GM19240 (cell line): ENCODE measurements at regions not wholly inside any gene's neighbourhood (a gene's known extent, or its start where the extent isn't known, plus 50 kb on each side); places are given as distances from the start of the nearest gene placed in this dataset.

Source experiments
- DNase-seq: peaks from one replicate; pipeline ENCODE4 v3.0.0; 2011; ENCODE audit warnings: low spot score; ENCODE audit not compliant: insufficient read length

DNA sequence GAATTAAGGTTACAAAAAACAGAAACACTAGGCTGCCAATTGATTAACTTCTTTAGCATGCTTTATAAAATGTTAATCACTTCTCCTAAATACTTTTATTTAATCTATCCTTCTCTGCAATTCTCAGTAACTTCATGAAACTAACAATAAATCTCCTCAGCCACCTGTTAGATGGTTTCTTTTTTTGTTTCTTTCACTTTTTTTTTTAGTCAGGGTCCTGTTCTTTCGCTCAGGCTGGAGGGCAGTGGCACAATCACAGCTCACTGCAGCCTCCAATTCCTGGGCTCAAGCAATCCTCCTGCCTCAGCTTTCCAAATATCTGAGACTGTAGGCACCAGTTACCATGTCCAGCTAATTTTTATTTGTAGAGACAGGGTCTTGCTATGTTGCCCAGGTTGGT, 213.4 kb upstream of the STK17B start:
- no peak for DNase-seq

DNA sequence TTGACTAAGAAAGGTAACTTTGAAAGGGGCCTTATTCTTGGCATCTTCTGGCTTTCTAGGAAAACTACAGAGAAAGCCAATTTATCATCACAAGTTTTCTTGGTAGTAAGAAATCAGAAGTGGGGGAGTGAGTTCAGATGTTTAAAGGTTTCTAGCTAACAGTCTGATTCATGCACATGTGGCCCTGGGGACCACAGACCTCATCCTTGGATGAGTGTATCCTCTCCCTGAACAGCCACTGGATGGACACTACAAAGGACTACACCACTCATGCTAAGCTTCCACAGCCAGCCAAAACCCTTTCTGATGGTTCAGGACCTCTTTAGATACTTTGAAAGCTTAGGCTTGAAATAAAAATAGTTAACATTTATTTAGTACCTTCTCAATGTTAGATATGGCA, 218.3 kb upstream of the STK17B start:
- no peak for DNase-seq

DNA sequence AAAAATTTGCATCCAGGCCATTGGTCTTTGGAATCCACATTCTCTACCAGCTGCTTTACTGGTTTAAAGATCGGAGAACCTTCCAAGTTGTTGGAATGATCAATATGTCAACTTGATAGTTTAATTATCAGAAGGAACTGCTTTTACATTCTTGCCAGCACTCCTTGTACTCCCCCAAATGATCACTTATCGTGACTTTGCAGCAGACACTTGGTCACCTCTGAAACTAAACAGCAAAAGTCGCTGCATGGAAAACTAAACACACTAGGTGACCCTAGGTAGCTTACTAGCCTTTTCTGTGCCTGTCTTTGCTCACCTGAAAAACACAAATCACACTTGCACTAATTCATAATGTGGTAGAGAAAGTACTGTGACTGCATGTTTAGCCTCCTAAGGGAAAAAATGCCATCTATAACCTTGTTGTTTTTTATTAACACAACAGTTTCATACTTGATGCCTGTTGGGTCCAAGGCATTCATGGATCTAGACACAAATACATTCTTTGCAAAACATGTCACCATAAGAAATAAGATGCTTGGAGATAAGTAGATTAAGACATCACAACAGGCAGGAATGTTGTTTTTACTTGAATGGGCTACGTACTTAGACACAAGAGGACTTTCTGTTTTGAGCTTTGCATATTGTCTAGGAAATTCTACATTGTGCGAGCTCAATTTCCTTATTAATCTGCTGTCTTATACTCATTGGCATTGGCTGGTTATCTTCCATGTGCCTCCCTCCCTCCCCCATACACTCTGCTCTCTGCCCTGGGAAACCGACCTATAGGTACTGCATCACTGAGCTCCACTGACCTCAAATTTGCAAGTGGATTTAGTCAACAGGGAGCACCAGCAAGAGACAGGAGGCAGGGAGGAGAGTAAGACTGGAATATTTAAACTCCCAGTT, 219.1 kb upstream of the STK17B start:
- no peak for DNase-seq

DNA sequence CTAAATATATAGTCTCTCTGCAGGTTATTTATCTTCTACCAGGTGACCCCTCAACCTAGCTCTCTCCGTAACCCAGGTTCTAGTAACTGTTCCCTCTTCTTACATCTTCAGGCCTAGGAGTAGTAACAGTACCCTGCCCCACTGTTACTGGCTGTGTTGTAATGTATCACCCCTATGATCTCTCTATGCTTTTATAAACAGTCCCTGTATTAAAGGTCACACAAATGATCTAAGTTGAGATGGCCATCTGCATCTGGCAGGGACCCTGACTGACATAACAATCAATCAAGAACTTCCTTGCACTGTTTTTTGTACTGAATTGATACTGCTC, 219.7 kb upstream of the STK17B start:
- no peak for DNase-seq

DNA sequence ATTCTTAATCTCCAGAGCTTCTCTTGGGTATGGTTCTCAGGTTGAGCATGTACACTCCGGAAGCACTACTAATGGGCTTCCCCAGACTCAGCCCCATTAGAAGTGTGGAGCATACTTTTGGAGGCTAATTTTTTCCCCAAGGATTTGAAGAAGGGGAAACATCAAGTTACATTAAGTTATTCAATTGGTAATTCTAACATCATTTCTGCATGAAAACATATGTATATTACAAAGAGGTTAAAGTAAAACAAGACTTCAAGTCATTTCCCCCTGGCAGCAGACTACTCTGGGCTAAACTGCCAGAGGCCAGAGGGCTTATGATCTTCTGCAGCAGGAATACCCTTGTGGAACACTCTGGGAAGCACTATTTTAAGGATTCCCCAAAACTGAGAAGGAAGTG, 227.7 kb upstream of the STK17B start:
- DNase-seq, result no peak

DNA sequence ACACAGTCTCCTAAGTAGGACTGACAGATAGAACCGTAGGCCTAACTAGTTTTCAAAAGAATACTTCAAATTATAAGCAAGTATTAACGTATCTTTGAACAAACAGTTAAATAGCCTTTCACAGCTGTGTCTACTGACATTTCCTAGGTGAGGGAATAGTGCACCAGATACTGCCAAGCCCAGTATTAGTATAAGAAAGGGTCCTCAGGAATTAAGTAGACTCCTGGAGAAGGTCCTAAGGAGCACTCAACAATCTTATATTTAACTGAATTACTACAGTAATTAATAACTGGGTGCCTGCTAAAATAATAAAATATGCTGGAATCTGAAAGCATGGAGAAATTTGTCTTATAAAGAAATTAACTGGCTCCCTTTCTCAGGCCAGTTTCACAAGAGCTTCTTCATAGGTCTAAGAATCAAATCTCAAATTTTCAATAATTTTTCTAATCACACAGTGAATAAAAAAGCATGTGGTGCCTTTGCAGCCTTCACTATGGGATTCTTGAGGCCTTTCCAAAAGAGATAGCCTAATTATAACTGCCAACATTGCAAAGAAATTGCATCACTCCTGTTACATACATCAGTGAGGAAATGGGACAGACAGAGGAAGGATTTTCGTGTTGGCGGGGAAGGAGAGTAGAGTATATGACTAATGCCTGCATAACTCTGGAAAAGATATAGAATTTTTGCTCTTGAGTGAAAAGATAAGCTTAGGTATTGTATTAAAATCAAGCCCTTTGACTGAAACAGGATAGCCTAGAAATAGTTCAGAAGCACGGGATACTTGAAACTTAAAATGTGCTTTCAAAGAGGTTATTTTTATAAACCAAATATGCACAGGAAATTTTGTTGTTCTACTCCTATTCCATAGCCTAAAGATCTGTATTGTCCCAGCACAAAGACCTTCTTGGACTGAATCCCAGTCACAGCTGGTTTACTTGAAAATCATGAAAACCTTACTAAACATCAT, 228.6 kb upstream of the STK17B start:
- no peak for DNase-seq

DNA sequence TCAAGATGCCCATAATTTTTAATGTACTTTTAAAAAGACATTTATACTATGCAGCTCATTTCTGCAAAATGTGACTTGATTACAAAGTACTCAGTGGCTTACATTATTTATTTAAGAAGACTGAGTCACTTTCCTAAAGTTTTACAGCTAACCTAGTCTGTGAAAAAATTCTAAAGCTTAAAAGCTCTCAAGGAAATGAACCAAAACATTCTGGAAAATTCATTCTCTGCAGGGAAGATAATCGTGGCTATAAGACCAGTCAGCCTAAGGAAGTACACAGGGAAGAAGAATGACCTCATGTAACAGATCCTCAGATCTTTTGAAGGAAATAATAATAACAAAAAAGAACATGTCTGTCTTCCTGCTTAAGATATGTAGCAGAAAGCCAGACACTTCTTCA, 232.1 kb upstream of the STK17B start:
- no peak for DNase-seq

DNA sequence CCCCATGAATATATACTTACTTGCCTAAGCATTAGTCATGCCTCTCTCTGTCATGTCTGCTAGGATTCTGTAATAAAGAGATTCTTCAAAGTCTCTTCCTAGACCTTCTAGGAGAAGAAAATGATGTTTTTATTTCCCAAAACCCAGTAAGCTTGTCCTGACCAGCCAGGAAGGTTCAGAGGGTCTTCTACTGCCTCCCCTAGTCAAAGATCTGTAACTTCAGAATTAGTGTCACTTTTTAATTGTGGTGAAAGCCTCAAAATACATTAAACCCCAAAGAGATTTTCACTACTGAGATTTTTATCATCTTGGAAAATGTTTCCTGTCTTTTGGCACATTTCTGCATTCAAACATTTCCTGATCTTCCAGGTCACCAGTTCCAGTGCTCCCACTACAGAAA, 232.9 kb upstream of the STK17B start:
- DNase-seq, result no peak

DNA sequence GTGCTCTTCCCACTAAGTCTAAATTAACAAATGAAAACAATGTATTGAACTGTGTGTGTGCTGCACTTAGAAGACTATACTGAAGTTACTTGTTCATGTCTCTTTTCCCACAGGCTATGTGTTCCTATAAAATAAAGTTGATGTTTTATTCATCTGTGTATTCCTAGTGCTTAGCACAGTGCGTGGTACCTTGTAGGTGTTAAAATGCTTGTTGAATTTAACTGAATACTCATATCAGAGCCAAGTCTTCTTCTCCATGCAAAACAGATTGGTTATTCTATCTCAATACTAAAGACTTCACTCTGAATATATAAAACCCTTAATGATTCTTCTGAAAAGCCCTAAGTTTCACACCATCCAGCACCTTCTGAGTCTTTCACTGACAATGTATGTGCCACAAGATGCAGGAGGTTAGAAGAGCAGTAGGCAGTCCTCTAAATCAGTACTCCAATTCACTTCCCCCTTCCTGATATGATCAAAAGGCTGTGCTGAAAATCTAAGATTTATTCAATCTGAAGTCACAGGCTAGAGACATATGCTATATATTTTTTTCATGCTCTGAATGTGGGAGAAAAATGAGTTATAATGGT, 231.7 kb upstream of the CCDC150 start:
- no peak for DNase-seq

DNA sequence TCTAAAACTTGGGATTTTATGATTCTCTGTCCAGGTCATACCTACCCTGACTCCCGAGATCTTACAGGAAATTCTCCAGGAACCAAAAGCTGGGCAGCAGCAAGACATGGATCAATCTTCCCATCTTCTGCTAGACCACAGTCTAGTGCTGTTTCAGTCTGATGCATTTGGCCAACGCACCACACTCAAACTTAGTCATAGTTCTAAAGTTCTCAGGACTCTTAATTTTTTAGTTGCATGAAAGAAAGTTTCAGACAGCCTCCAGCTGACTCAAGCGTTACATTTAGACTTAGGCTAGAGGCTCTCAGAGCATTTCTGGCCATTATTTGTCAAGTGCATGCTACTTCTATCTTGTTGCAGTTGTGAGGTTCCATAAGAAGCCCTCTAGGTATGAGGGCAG, 230.1 kb upstream of the CCDC150 start:
- no peak for DNase-seq

DNA sequence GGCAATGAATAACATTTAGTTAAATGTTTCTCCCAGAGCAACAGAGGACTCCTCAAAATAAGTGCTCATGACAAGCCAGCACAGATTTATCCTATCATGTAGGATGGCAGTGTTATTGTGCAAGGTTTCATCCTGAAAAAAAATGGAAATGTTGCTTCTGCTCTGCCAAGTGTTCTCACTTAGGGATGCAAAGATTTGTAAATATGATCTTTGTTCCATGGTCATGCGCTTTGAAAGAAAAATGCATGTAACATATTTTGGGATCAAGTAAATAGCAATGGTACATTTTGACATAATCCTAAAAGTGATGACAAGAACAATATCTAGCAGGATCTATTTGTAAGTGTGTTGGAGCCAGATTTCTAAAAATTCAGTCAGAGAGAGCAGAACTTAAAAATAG, 229.5 kb upstream of the CCDC150 start:
- no peak for DNase-seq

DNA sequence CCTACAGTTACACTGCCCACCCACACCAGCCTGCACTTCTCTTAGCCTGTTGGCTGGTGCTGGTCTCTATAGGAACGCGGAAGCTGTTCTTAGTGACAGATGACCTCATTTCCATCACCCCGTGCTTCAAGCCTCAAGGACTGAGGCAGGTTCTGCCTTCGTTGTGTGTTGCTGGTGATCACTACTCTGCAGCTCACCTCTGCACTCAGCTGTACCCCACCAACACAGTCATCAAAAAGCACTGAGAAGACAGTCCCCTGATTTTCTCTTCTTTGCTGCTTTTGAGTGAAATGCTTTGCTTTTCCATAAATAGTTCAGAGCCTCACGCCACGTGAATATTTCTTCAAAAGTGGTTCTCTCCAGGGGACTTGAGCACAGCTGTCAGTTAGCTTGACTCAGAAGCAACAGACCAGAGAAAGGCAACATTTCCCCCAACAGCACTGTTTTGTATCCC, 225.7 kb upstream of the CCDC150 start:
- no peak for DNase-seq

DNA sequence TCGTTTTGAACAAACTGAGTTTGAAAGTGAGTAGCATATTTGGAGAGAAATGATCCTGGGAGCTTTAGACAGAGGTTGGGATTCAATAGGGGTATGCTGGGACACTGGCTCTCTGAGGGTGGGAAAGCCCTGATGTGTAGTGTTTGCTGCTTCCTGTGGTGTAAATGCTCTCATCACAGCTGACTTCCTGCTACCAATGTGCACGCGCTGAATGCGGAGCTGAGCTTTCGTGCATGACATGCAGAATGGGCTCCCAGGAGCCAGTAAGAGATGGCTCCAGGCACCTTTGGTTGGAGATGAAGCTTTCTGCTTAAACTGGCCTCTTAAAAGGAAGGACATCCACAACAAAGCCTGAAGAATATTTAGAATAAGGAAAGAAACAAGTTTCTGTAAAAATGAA, 224.1 kb upstream of the CCDC150 start:
- DNase-seq, result no peak

DNA sequence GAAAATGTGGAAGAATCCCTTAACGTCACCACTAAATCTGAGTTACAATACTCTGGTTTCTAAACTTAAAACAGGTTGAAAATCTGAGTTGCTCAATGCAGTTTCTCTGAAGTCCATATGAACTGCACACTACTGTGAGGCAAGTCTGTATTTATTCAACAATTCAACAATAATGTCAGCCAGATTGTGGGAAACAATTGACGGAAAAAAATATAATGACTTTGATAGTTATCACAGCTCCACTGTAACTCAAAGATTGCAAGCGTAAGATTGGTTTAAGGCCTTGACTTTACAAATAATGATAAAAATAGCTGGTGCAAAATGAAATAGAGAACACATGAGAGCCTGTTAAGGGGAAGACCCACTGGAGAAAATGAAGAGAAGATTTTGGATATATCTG, 219.4 kb upstream of the CCDC150 start:
- no peak for DNase-seq

DNA sequence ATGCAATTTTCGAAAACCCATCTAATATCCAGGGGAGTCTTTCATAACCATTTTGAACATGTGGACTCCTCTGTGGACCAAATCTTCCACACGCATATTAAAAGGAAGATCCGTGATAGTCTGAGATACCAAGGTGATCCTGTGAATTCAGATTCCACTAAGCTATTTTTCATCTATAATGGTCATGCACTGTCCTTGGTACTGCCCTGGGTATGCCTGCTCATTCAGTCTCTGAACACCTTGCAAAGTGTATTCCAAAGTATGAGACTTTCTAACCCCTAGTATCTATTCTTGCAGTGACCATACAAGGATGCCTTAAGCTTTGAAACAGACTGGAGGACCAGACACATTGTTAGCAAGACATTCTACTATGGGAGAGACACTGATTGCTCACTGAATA, 217.6 kb upstream of the CCDC150 start:
- DNase-seq, result no peak

DNA sequence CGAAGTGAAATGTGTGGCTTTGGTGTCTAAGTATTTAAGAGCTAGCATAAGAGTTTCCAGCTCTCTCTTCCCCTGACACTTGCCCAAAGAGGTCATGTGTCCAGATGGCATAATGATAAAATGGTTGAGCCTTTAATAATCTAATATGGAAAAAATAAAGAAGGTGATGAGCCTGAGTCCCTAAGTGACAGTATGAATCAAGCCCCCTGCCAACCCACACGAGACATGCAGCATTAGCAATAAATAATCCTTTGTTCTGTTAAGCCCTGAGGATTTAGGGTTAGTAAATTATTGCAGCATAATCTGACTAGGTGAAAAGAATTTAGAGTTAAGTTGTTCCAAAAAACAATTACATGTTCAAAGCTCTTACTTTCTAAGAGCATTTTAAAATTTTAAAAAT, 217.2 kb upstream of the CCDC150 start:
- no peak for DNase-seq

DNA sequence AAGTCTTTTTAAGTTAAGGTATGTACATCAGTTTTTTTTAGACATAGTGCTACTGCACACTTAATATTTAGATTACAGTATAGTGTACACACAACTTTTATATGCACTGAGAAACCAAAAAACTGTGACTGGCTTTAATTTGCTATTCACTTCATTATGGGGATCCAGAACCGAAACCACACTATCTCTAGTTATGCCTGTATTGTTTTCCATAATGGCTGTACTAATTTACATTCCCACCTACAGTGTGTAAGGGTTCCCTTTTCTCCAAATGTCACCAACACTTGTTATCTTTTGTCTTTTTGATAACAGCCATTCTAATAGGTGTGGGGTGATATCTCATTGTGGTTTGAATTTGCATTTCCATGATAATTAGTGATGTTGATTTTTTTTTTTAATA, 213.4 kb upstream of the CCDC150 start:
- DNase-seq, result no peak

DNA sequence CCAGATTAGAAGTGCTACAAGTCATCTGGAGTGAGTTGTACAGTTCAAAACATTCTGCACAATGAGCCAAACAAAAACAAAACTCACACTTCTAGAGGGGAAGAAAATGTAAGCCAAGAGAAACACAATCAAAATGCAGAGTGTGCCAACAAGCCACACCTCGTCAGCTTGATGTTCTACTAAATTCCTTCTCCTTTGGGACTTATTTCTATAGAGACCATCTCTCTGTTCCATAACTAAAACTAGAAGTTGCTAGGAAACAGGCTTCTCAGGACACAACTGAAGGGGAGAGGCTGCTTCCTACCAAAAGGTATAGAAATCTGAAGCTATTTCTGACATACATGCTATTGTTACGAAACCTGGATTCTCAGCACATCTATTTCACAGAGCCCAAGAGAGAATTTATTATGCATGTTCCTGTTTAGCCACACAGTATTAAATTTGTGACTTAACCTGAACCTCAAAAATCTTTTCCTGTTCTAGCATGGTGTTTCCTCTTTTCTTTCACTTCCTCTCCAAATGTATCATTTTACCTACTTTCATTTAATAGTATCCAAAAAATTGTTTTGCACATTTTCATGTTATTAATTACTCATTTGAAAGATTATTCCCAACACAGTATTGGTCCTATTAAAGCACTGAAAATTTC, 211.4 kb upstream of the CCDC150 start:
- no peak for DNase-seq

DNA sequence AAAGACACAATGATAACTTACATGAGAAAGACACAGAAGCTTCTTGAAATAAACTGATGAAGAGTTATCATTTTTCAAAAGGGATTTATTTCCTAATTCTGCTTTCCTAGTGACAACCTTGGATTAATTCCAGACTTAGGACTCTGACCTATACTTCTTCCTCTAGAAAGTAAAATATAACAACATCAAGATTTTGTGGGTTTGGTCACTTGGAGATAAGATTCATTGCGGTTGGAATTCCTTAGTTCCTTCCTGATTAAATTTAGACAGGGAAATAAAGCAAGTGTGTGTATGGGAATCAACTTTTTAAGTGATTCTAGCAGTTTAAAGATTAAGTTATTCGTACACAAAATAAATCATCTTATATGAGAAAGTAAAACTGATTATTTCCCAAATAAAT, 208.4 kb upstream of the CCDC150 start:
- DNase-seq, result no peak

DNA sequence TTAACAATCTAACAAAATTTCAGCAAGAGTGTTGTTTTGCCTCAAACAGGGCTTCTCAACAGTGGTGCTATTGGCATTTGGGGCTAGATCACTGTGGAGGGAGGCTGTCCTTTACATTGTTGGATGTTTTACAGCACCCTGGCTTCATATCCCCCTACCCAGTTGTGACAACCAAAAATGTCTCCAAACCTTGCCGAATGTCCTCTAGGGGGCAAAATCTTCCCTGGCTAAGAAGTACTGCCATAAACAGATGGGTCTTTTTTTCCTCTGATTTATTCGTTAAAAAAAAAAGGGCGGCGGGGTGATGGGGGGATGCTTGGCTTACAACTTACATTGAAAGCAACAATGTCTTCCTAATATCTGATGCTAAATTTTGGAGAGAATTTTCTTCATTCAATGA, 207.6 kb upstream of the CCDC150 start:
- DNase-seq, result no peak

DNA sequence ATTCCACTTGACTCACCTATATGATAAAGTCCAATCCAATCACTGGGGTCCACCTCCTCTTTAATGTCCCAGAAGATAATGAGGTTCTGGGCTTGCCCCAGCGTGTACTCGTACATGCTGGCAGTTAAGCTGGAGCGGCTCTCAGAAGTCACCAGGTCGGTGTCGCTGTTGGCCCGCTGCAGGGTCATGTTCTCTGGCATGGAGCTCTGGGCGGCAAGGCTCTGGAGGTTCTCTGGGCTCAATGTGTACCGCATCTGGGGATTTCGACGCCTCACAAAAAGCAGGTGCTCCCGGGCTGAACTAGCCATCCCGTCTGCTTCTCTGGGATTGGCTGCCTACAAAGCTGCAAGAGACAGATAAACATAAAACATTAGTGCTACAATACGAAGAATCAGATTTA, 206.4 kb upstream of the CCDC150 start:
- no peak for DNase-seq

DNA sequence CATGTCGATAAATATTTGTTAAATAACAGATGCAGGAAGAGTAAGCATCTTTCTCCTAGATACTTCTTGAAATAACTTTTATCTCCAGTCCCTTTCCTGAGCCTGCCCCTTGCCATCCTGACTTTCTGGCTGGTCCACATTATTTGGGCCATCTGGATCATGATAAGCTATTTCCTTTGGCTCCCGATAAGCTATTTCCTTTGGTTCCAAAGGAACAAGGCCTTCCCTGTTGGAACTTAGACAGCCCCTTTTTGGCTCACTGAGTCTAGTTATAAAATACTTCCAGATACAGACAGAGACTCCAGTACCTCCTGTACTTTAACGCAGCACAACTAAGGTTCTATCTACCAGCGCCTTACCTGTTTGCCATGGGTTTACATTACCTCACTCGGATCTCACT, 205.3 kb upstream of the CCDC150 start:
- no peak for DNase-seq
